ENCODE measurements at regions not wholly inside any gene's neighbourhood (a gene's known extent, or its start where the extent isn't known, plus 50 kb on each side); places are given as distances from the start of the nearest gene placed in this dataset.

- TF ChIP-seq CTCF (IDR thresholded peaks at IDR 0.05; ENCODE audit: low read depth, low read length, poor library complexity, severe bottlenecking) (no peak), EZH2phosphoT487 (IDR thresholded peaks at IDR 0.05; ENCODE audit: borderline replicate concordance, low read length) (no peak)
Observed at GRCh38 chr1:172950528-172950927, 100.2 kb downstream of the TNFSF18 start.
